ENCODE measurements at regions not wholly inside any gene's neighbourhood (a gene's known extent, or its start where the extent isn't known, plus 50 kb on each side); places are given as distances from the start of the nearest gene placed in this dataset.

DNA sequence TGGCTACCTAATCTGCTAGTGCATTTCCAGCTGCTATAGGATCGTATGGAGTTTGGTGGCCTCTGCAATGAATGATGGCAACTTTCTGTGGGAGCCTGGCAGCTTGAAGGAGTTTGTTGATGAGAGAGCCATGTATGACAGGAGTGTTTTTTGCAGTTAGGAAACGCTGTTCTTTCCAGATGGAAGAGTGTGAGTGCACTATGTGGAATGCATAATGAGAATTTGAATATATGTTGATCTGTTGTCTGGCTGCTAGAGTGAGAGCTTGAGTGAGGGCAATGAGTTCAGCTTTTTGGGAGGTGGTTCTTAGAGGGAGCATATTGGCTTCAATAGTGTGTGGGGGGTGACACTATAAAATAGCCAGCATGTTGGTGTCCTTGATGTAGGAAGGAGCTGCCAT, 51.0 kb upstream of the APOBEC4 start:
- no peaks in the 10 kb centered on the region for H4K20me1 ChIP-seq (ENCODE audit: insufficient read depth, low read length)
- no peak overlapping the region for H2AFZ ChIP-seq (ENCODE audit: low read length)
- no peaks in the 10 kb centered on the region for H3K36me3 ChIP-seq (ENCODE audit: insufficient read depth, low read length)
- H3K79me2 ChIP-seq (ENCODE audit: insufficient read depth, low read length), result no peaks in the 10 kb centered on the region
- H3K9me3 ChIP-seq (ENCODE audit: low read depth, low read length), result no peaks in the 10 kb centered on the region
- no peak overlapping the region for H3K4me3 ChIP-seq (ENCODE audit: insufficient read depth, low read length)
- H3K27me3 ChIP-seq (ENCODE audit: insufficient read depth, low read length), result no peaks in the 10 kb centered on the region
- H3K4me2 ChIP-seq (ENCODE audit: insufficient read depth, low read length), result no peak overlapping the region
- no peak overlapping the region for H3K27ac ChIP-seq (ENCODE audit: low read depth, low read length)
- TF ChIP-seq, protein P1, sequence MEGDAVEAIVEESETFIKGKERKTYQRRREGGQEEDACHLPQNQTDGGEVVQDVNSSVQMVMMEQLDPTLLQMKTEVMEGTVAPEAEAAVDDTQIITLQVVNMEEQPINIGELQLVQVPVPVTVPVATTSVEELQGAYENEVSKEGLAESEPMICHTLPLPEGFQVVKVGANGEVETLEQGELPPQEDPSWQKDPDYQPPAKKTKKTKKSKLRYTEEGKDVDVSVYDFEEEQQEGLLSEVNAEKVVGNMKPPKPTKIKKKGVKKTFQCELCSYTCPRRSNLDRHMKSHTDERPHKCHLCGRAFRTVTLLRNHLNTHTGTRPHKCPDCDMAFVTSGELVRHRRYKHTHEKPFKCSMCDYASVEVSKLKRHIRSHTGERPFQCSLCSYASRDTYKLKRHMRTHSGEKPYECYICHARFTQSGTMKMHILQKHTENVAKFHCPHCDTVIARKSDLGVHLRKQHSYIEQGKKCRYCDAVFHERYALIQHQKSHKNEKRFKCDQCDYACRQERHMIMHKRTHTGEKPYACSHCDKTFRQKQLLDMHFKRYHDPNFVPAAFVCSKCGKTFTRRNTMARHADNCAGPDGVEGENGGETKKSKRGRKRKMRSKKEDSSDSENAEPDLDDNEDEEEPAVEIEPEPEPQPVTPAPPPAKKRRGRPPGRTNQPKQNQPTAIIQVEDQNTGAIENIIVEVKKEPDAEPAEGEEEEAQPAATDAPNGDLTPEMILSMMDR (IDR thresholded peaks at IDR 0.05; ENCODE audit: extremely low read depth, low read depth, low read length), result no peak
- no peak for DNase-seq (ENCODE audit: insufficient read length, low spot score, missing footprints)
- no peaks in the 10 kb centered on the region for H3K4me1 ChIP-seq (ENCODE audit: insufficient read depth, low read length)
